ENCODE measurements at regions not wholly inside any gene's neighbourhood (a gene's known extent, or its start where the extent isn't known, plus 50 kb on each side); places are given as distances from the start of the nearest gene placed in this dataset.

GRCh38 chr15:66832664-66833063 is 130.6 kb downstream of the SMAD6 start:
- H3K9me3 Mint-ChIP-seq (ENCODE audit: unreplicated experiment), result no peaks in the 10 kb centered on the region
- H3K27ac Mint-ChIP-seq (ENCODE audit: unreplicated experiment), result no peak overlapping the region
- no peak overlapping the region for H3K4me3 Mint-ChIP-seq (ENCODE audit: unreplicated experiment)
- TF ChIP-seq, protein P1, sequence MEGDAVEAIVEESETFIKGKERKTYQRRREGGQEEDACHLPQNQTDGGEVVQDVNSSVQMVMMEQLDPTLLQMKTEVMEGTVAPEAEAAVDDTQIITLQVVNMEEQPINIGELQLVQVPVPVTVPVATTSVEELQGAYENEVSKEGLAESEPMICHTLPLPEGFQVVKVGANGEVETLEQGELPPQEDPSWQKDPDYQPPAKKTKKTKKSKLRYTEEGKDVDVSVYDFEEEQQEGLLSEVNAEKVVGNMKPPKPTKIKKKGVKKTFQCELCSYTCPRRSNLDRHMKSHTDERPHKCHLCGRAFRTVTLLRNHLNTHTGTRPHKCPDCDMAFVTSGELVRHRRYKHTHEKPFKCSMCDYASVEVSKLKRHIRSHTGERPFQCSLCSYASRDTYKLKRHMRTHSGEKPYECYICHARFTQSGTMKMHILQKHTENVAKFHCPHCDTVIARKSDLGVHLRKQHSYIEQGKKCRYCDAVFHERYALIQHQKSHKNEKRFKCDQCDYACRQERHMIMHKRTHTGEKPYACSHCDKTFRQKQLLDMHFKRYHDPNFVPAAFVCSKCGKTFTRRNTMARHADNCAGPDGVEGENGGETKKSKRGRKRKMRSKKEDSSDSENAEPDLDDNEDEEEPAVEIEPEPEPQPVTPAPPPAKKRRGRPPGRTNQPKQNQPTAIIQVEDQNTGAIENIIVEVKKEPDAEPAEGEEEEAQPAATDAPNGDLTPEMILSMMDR (IDR thresholded peaks at IDR 0.05; ENCODE audit: unreplicated experiment), result no peak
- no peaks in the 10 kb centered on the region for H3K4me1 Mint-ChIP-seq (ENCODE audit: unreplicated experiment)
- H3K36me3 Mint-ChIP-seq (ENCODE audit: low read depth, unreplicated experiment), result no peaks in the 10 kb centered on the region
- H3K27me3 Mint-ChIP-seq (ENCODE audit: unreplicated experiment), result peaks cover 3% of the 10 kb centered on the region
- no peak for DNase-seq (ENCODE audit: low spot score)

DNA sequence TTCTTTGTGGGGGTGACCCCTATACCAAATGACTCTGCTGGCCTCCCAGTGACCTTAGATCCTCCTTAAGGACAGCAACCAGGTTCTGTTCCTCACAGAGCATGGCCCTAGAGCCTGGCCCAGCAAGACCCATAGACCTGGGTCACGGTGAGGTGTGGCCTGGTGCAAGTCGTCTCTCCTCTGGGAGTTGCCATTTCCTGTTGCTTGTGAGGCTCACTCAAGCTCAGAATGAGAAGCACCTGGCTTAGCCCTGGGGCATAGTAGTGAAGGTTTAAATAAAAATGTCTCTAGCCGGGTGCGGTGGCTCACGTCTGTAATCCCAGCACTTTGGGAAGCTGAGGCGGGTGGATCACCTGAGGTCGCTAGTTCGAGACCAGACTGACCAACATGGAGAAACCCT is 131.3 kb downstream of the SMAD6 start:
- Mint-ChIP-seq H3K36me3 (ENCODE audit: low read depth, unreplicated experiment) (no peaks in the 10 kb centered on the region), H3K4me1 (ENCODE audit: unreplicated experiment) (no peaks in the 10 kb centered on the region), H3K9me3 (ENCODE audit: unreplicated experiment) (no peaks in the 10 kb centered on the region), H3K4me3 (ENCODE audit: unreplicated experiment) (no peak overlapping the region), H3K27ac (ENCODE audit: unreplicated experiment) (no peak overlapping the region), H3K27me3 (ENCODE audit: unreplicated experiment) (peaks cover 3% of the 10 kb centered on the region)
- no peak for DNase-seq (ENCODE audit: low spot score)
- TF ChIP-seq, protein P1 (IDR thresholded peaks at IDR 0.05; ENCODE audit: unreplicated experiment), result no peak

- no peaks in the 10 kb centered on the region for H3K9me3 Mint-ChIP-seq (ENCODE audit: unreplicated experiment)
- no peak overlapping the region for H3K27ac Mint-ChIP-seq (ENCODE audit: unreplicated experiment)
- TF ChIP-seq, protein P1 (IDR thresholded peaks at IDR 0.05; ENCODE audit: unreplicated experiment), result no peak
- peaks cover 3% of the 10 kb centered on the region for H3K27me3 Mint-ChIP-seq (ENCODE audit: unreplicated experiment)
- no peak overlapping the region for H3K4me3 Mint-ChIP-seq (ENCODE audit: unreplicated experiment)
- H3K4me1 Mint-ChIP-seq (ENCODE audit: unreplicated experiment), result no peaks in the 10 kb centered on the region
- DNase-seq (ENCODE audit: low spot score), result no peak
- no peaks in the 10 kb centered on the region for H3K36me3 Mint-ChIP-seq (ENCODE audit: low read depth, unreplicated experiment)
Measured at GRCh38 chr15:66833803-66834202, 131.8 kb downstream of the SMAD6 start.

DNA sequence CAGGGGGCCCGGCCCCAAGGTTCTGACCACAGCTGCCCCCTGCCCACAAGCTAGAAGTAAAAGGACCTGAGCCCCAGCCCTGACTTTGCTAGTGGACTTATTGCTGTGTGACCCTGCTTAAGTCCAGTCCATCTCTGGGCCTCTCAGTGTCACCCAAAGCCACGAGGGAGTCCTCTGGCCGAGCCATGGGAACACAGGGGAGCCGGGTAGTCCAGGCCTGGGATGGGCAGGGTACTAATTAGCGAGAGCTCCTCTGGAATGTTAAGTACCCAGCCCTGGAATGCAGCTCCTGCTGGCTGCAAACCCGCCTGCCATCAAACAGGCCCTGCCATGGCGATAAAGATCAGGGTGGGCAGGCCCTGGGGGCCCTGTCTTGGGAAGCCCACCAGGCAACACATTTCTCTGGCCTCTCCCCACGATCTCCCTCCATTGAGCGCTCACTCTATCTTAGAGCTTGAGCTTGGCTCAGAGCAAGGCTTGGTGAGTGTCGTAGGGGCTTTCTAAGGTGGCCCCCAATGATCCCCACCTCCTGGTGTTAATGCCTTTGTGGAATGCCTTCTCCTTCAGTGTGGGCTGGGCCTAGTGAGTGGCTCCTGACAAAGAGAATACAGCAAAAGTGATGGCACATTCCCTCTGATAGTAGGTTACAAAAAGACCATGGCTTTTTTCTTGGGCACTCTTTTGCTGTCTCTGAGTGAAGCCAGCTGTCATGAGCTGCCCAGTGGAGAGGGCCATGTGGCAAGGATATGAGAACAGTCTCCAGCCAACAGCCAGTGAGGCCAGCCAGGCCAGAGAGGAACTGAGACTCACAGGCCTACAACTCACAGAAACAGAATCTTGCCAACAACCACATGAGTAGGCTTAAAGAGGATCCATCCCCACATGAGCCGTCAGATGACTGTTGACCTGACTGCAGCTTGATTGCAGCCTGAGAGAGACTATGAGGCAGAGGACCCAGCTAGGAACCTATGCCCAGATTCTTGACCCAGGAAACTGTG is 133.1 kb downstream of the SMAD6 start:
- DNase-seq (ENCODE audit: low spot score), result no peak
- Mint-ChIP-seq H3K27me3 (ENCODE audit: unreplicated experiment) (peaks cover 5% of the 10 kb centered on the region), H3K36me3 (ENCODE audit: low read depth, unreplicated experiment) (no peaks in the 10 kb centered on the region), H3K27ac (ENCODE audit: unreplicated experiment) (no peak overlapping the region), H3K4me3 (ENCODE audit: unreplicated experiment) (no peak overlapping the region), H3K9me3 (ENCODE audit: unreplicated experiment) (no peaks in the 10 kb centered on the region), H3K4me1 (ENCODE audit: unreplicated experiment) (no peaks in the 10 kb centered on the region)
- TF ChIP-seq, protein P1 (IDR thresholded peaks at IDR 0.05; ENCODE audit: unreplicated experiment), result no peak

All from endothelial cell (in vitro differentiated cells).